Right atrium auricular region (tissue), 2 donors: ENCODE measurements at regions not wholly inside any gene's neighbourhood (a gene's known extent, or its start where the extent isn't known, plus 50 kb on each side); places are given as distances from the start of the nearest gene placed in this dataset.

Experiments
- DNase-seq: peaks from one replicate; pipeline ENCODE4 v3.0.0-alpha.2; 2019; ENCODE audit warnings: low spot score
- H3K27ac ChIP-seq, 2 donors: fragments of 200-600 bp; sonication (generic); 1 replicate in 1 of 2; 2 replicates in 1 of 2; pipeline ENCODE4 v1.5.1; 2016 to 2019
- H3K27me3 ChIP-seq, 2 donors: fragments of 200-600 bp; sonication (generic); one replicate each; pipeline versions ENCODE4 v1.5.1 to v1.6.0; 2017 to 2019
- H3K36me3 ChIP-seq: fragments of 200-600 bp; sonication (generic); one replicate; pipeline ENCODE4 v1.5.1; 2016
- H3K4me1 ChIP-seq, 2 donors: fragments of 200-600 bp; sonication (generic); one replicate each; pipeline versions ENCODE4 v1.5.1 to v1.6.0; 2017 to 2019
- H3K4me3 ChIP-seq, 2 donors: fragments of 200-600 bp; sonication (generic); 1 replicate in 1 of 2; 2 replicates in 1 of 2; pipeline ENCODE4 v1.5.1; 2017 to 2019; ENCODE audit warnings: mild to moderate bottlenecking in 1 of 2, moderate library complexity in 1 of 2
- H3K9me3 ChIP-seq, 2 donors: fragments of 200-600 bp; sonication (generic); one replicate each; pipeline ENCODE4 v1.5.1; 2019
- CTCF ChIP-seq, 2 donors: fragments of 200-600 bp; sonication (generic); IDR thresholded peaks; one replicate each; pipeline ENCODE4 v1.5.1; 2019; ENCODE audit warnings: antibody characterized with exemption in 2 of 2

- Histone ChIP-seq H3K27me3 (no peaks in the 10 kb centered on the region), H3K36me3 (no peaks in the 10 kb centered on the region), H3K4me3 (no peak overlapping the region), H3K4me1 (no peaks in the 10 kb centered on the region), H3K9me3 (peaks cover 0 to 27% of the 10 kb centered on the region in 2 donors), H3K27ac (no peak overlapping the region)
- no peak for DNase-seq
- no peak for TF ChIP-seq CTCF (IDR thresholded peaks at IDR 0.05)
Observed at GRCh38 chr3:87924485-87924884, 134.3 kb downstream of the CGGBP1 start.

- no peak overlapping the region for H3K27ac ChIP-seq
- H3K9me3 ChIP-seq = peaks cover 0 to 26% of the 10 kb centered on the region in 2 donors
Observed at GRCh38 chr3:87920549-87920948, 138.3 kb downstream of the CGGBP1 start.

GRCh38 chr3:87901141-87901540, 157.7 kb downstream of the CGGBP1 start:
- Histone ChIP-seq H3K27ac (no peak overlapping the region), H3K27me3 (no peaks in the 10 kb centered on the region), H3K9me3 (no peaks in the 10 kb centered on the region), H3K36me3 (no peaks in the 10 kb centered on the region), H3K4me3 (no peak overlapping the region), H3K4me1 (no peaks in the 10 kb centered on the region)
- TF ChIP-seq CTCF (IDR thresholded peaks at IDR 0.05) = no peak
- no peak for DNase-seq

More at GRCh38 chr3:87920549-87920948, 138.3 kb downstream of the CGGBP1 start:
- DNase-seq = no peak
- H3K27me3 ChIP-seq = no peaks in the 10 kb centered on the region
- no peaks in the 10 kb centered on the region for H3K4me1 ChIP-seq
- no peaks in the 10 kb centered on the region for H3K36me3 ChIP-seq
- H3K4me3 ChIP-seq = no peak overlapping the region
- no peak for TF ChIP-seq CTCF (IDR thresholded peaks at IDR 0.05)

- no peak for DNase-seq
- TF ChIP-seq CTCF (IDR thresholded peaks at IDR 0.05) = no peak
- Histone ChIP-seq H3K4me3 (no peak overlapping the region), H3K27me3 (no peaks in the 10 kb centered on the region), H3K4me1 (no peaks in the 10 kb centered on the region), H3K27ac (no peak overlapping the region), H3K36me3 (no peaks in the 10 kb centered on the region), H3K9me3 (no peaks in the 10 kb centered on the region)
Observed at GRCh38 chr3:87900061-87900460, 158.7 kb downstream of the CGGBP1 start.

GRCh38 chr3:87898971-87899370, 159.8 kb downstream of the CGGBP1 start:
- no peaks in the 10 kb centered on the region for H3K36me3 ChIP-seq
- H3K4me3 ChIP-seq = no peak overlapping the region

More at GRCh38 chr3:87898971-87899370, 159.8 kb downstream of the CGGBP1 start:
- no peak for TF ChIP-seq CTCF (IDR thresholded peaks at IDR 0.05)
- DNase-seq = no peak
- Histone ChIP-seq H3K27me3 (no peaks in the 10 kb centered on the region), H3K27ac (no peak overlapping the region), H3K9me3 (no peaks in the 10 kb centered on the region), H3K4me1 (no peaks in the 10 kb centered on the region)
